Hematopoietic multipotent progenitor cell treated with erythropoietin and hydrocortisone succinate and interleukin-3 and kit ligand, for 15 days (in vitro differentiated cells): ENCODE measurements at regions not wholly inside any gene's neighbourhood (a gene's known extent, or its start where the extent isn't known, plus 50 kb on each side); places are given as distances from the start of the nearest gene placed in this dataset.

Source experiments
- DNase-seq: peaks from one replicate; pipeline ENCODE4 v3.0.0-alpha.2; 2015; ENCODE audit warnings: low spot score

GRCh38 chr16:8519179-8519578 is 71.1 kb downstream of the TMEM114 start:
- no peak for DNase-seq

- no peak for DNase-seq
Observed at GRCh38 chr16:8517280-8517679, 73.0 kb downstream of the TMEM114 start.

GRCh38 chr16:8516471-8516870 is 73.8 kb downstream of the TMEM114 start:
- no peak for DNase-seq

GRCh38 chr16:8512941-8513624 is 77.2 kb downstream of the TMEM114 start:
- DNase-seq: no peak

- DNase-seq: no peak
Observed at GRCh38 chr16:8511464-8511863, 78.8 kb downstream of the TMEM114 start.

GRCh38 chr16:8510160-8510559 is 80.2 kb downstream of the TMEM114 start:
- no peak for DNase-seq

- DNase-seq: no peak
Observed at GRCh38 chr16:8505327-8505991, 84.9 kb downstream of the TMEM114 start.

- DNase-seq: no peak
Observed at GRCh38 chr16:8502446-8502845, 87.9 kb downstream of the TMEM114 start.

- DNase-seq: no peak
Observed at GRCh38 chr16:8500351-8500750, 90.0 kb downstream of the TMEM114 start.

- no peak for DNase-seq
Observed at GRCh38 chr16:8496364-8496763, 93.9 kb downstream of the TMEM114 start.

GRCh38 chr16:8493972-8494371 is 96.3 kb downstream of the TMEM114 start:
- no peak for DNase-seq

- no peak for DNase-seq
Observed at GRCh38 chr16:8492690-8493089, 97.6 kb downstream of the TMEM114 start.

GRCh38 chr16:8489580-8489979 is 100.7 kb downstream of the TMEM114 start:
- DNase-seq: no peak

GRCh38 chr16:8486985-8487384 is 103.3 kb downstream of the TMEM114 start:
- no peak for DNase-seq

GRCh38 chr16:8483396-8483795 is 106.9 kb downstream of the TMEM114 start:
- DNase-seq: no peak

- DNase-seq: no peak
Observed at GRCh38 chr16:8481810-8482209, 108.5 kb downstream of the TMEM114 start.

GRCh38 chr16:8476824-8477223 is 113.5 kb downstream of the TMEM114 start:
- DNase-seq: no peak

GRCh38 chr16:8474587-8474986 is 115.7 kb downstream of the TMEM114 start:
- DNase-seq: no peak

GRCh38 chr16:8469102-8469778 is 121.1 kb downstream of the TMEM114 start:
- DNase-seq: no peak

GRCh38 chr16:8464979-8465378 is 125.3 kb downstream of the TMEM114 start:
- DNase-seq: no peak

GRCh38 chr16:8459085-8459733 is 131.1 kb downstream of the TMEM114 start:
- no peak for DNase-seq

GRCh38 chr16:8458481-8459046 is 131.7 kb downstream of the TMEM114 start:
- no peak for DNase-seq
